ENCODE measurements at regions not wholly inside any gene's neighbourhood (a gene's known extent, or its start where the extent isn't known, plus 50 kb on each side); places are given as distances from the start of the nearest gene placed in this dataset.

DNA sequence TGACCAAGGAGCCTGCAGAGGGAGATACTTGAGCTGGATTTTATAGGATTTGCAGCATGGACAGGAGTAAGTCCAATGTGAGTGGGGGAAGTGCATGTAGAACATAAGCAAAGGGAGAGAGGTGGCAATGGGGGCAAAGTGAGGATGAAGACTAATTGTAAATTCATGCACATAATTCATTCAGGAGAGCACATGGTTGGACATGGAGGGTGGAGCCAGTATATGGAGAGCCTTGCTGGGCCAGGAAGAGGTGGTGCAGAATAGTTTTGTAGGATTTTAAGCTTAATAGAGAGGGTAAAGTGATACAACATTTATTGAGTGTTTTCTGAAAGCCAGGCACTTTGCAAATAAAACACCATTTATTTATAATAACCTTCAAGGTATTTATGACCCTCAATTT is 274.3 kb upstream of the C11orf87 start:
- TF ChIP-seq CTCF (IDR thresholded peaks at IDR 0.05), result no peak
- intact Hi-C loops (cut with DNase I), result no loop called here

GRCh38 chr11:109148669-109149068 is 273.3 kb upstream of the C11orf87 start:
- no peak for TF ChIP-seq CTCF (IDR thresholded peaks at IDR 0.05)
- Histone ChIP-seq H3K27ac (no peak overlapping the region), H3K4me1 (no peaks in the 10 kb centered on the region), H3K27me3 (no peaks in the 10 kb centered on the region), H3K36me3 (no peaks in the 10 kb centered on the region), H3K4me3 (no peak overlapping the region), H3K9me3 (no peaks in the 10 kb centered on the region)
- intact Hi-C loops (cut with DNase I), result no loop called here
- DNase-seq (ENCODE audit: low spot score in 2 of 2), result no peak

More for the DNA sequence above, 274.3 kb upstream of the C11orf87 start:
- Histone ChIP-seq H3K27me3 (no peaks in the 10 kb centered on the region), H3K4me3 (no peak overlapping the region), H3K9me3 (no peaks in the 10 kb centered on the region), H3K4me1 (no peaks in the 10 kb centered on the region), H3K36me3 (no peaks in the 10 kb centered on the region), H3K27ac (no peak overlapping the region)
- no peak for DNase-seq (ENCODE audit: low spot score in 2 of 2)

- Histone ChIP-seq H3K4me3 (no peak overlapping the region), H3K9me3 (no peaks in the 10 kb centered on the region), H3K27ac (no peak overlapping the region), H3K36me3 (no peaks in the 10 kb centered on the region), H3K4me1 (no peaks in the 10 kb centered on the region), H3K27me3 (no peaks in the 10 kb centered on the region)
- no peak for DNase-seq (ENCODE audit: low spot score in 2 of 2)
- intact Hi-C loops (cut with DNase I), result no loop called here
- no peak for TF ChIP-seq CTCF (IDR thresholded peaks at IDR 0.05)
Observed at GRCh38 chr11:109150581-109150980, 271.4 kb upstream of the C11orf87 start.

- no peak for TF ChIP-seq CTCF (IDR thresholded peaks at IDR 0.05)
- Histone ChIP-seq H3K4me3 (no peak overlapping the region), H3K27ac (no peak overlapping the region), H3K4me1 (no peaks in the 10 kb centered on the region), H3K9me3 (no peaks in the 10 kb centered on the region), H3K36me3 (no peaks in the 10 kb centered on the region), H3K27me3 (no peaks in the 10 kb centered on the region)
- intact Hi-C loops (cut with DNase I), result no loop called here
- no peak for DNase-seq (ENCODE audit: low spot score in 2 of 2)
Observed at GRCh38 chr11:109153836-109154235, 268.2 kb upstream of the C11orf87 start.

DNA sequence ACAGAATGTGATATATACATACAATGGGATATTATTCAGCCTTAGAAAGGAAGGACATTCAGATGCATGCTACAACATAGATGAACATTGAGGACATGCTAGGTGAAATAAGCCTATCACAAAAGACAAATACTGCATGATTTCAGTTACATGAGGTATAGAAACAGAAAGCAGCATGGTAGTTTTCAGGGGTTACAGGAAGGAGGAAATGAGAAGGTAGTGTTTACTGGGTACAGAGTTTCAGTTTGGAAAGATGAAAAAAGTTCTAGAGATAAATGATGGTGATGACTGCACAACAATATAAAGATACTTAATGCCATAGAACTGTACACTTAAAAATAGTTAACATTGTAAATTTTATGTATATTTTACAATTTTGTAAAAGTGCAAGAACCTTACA is 266.7 kb upstream of the C11orf87 start:
- H3K9me3 ChIP-seq, result no peaks in the 10 kb centered on the region
- H3K36me3 ChIP-seq, result no peaks in the 10 kb centered on the region
- no peaks in the 10 kb centered on the region for H3K4me1 ChIP-seq
- H3K4me3 ChIP-seq, result no peak overlapping the region
- DNase-seq (ENCODE audit: low spot score in 2 of 2), result no peak
- no peak for TF ChIP-seq CTCF (IDR thresholded peaks at IDR 0.05)
- intact Hi-C loops (cut with DNase I), result no loop called here
- no peaks in the 10 kb centered on the region for H3K27me3 ChIP-seq
- H3K27ac ChIP-seq, result no peak overlapping the region

- no peaks in the 10 kb centered on the region for H3K4me1 ChIP-seq
- no peak overlapping the region for H3K27ac ChIP-seq
- H3K27me3 ChIP-seq, result no peaks in the 10 kb centered on the region
- H3K36me3 ChIP-seq, result no peaks in the 10 kb centered on the region
- no peaks in the 10 kb centered on the region for H3K9me3 ChIP-seq
- intact Hi-C loops (cut with DNase I), result no loop called here
- no peak for DNase-seq (ENCODE audit: low spot score in 2 of 2)
- TF ChIP-seq CTCF (IDR thresholded peaks at IDR 0.05), result no peak
- H3K4me3 ChIP-seq, result no peak overlapping the region
Observed at GRCh38 chr11:109165035-109165434, 257.0 kb upstream of the C11orf87 start.
